Ishikawa (cell line): ENCODE measurements at regions not wholly inside any gene's neighbourhood (a gene's known extent, or its start where the extent isn't known, plus 50 kb on each side); places are given as distances from the start of the nearest gene placed in this dataset.

ENCODE experiments used
- CEBPB ChIP-seq: IDR thresholded peaks from 2 replicates; pipeline ENCODE4 v1.6.1; 2012
- CREB1 ChIP-seq: IDR thresholded peaks from 2 replicates; pipeline ENCODE4 v1.6.1; 2012; ENCODE audit warnings: low read depth
- EGR1 ChIP-seq: IDR thresholded peaks from 2 replicates; pipeline ENCODE4 v1.6.1; 2012
- EP300 ChIP-seq: IDR thresholded peaks from 2 replicates; pipeline ENCODE4 v1.6.1; 2012; ENCODE audit warnings: borderline replicate concordance
- FOXM1 ChIP-seq: IDR thresholded peaks from 2 replicates; pipeline ENCODE4 v1.6.1; 2012; ENCODE audit warnings: low read depth, borderline replicate concordance
- NFIC ChIP-seq: IDR thresholded peaks from 2 replicates; pipeline ENCODE4 v1.6.1; 2012
- RAD21 ChIP-seq: IDR thresholded peaks from 2 replicates; pipeline ENCODE4 v1.6.1; 2012; ENCODE audit warnings: low read depth
- TAF1 ChIP-seq: IDR thresholded peaks from 2 replicates; pipeline ENCODE4 v1.6.1; 2012; ENCODE audit warnings: low read depth, mild to moderate bottlenecking
- TCF12 ChIP-seq: IDR thresholded peaks from 2 replicates; pipeline ENCODE4 v1.6.1; 2012; ENCODE audit warnings: low read depth
- TEAD4 ChIP-seq: IDR thresholded peaks from 2 replicates; pipeline ENCODE4 v1.6.1; 2012
- YY1 ChIP-seq: IDR thresholded peaks from 2 replicates; pipeline ENCODE4 v1.6.1; 2012; ENCODE audit warnings: low read depth
- ZBTB7A ChIP-seq: IDR thresholded peaks from 2 replicates; pipeline ENCODE4 v1.6.1; 2012; ENCODE audit warnings: low read depth
- TF ChIP-seq, protein P1 (sequence below): IDR thresholded peaks from 2 replicates; pipeline ENCODE4 v1.6.1; 2012
- TF ChIP-seq, protein P2 (sequence below): IDR thresholded peaks from 2 replicates; pipeline ENCODE4 v1.6.1; 2012
- TF ChIP-seq, protein P3 (sequence below): IDR thresholded peaks from 2 replicates; pipeline ENCODE4 v1.6.1; 2012; ENCODE audit warnings: low read depth, mild to moderate bottlenecking

DNA sequence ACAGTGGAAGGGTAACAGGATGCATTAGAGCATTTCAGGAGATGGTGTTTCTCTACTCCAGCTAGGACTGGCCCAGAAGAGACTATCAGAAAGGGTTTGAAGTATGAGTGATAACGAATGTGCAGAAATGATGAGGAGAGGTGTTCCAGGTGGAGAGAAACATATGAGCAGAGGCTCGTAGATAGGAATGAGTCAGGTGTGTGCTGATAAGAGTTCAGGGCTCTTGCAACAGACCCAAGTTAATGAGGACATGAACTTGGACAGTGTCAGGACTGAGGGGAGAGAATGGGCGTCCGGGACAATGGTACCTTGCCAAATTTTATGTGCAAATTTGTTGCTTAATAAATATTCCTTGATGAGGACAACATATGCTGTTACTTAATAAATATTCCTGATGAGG lies 183.9 kb upstream of the NFIA start:
- TF ChIP-seq CEBPB (no peak), RAD21 (no peak), YY1 (no peak), ZBTB7A (no peak), CREB1 (no peak), EP300 (no peak), TCF12 (no peak), TAF1 (no peak)
- TF ChIP-seq, protein P1, sequence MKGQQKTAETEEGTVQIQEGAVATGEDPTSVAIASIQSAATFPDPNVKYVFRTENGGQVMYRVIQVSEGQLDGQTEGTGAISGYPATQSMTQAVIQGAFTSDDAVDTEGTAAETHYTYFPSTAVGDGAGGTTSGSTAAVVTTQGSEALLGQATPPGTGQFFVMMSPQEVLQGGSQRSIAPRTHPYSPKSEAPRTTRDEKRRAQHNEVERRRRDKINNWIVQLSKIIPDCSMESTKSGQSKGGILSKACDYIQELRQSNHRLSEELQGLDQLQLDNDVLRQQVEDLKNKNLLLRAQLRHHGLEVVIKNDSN = no peak

GRCh38 chr1:60896701-60897363 lies 185.5 kb upstream of the NFIA start:
- TF ChIP-seq CEBPB (no peak), EGR1 (no peak), TEAD4 (no peak), TAF1 (no peak)

DNA sequence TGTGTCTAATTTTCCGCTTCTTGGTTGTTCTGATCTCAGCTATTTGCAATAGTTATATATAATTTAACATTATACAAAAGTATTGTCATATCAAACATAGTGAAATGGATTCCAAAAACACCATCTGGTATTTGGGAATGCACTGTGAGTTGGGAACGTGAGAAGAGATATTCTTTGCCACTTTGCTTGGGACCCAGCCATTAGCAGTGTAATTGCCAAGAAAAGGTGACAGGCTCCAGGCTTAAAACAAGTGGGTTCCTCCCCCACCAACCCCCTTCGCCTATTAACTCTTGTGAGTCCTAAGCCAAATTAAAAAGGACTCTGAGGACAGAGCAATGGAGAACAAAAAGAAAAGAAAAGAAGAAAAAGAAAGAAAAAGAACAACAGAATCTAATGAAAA lies 186.7 kb upstream of the NFIA start:
- TF ChIP-seq CREB1 (no peak), NFIC (no peak), TEAD4 (no peak), FOXM1 (no peak), EP300 (no peak), YY1 (no peak), EGR1 (no peak), TAF1 (no peak), RAD21 (no peak), CEBPB (no peak), TCF12 (no peak), ZBTB7A (no peak)
- TF ChIP-seq, protein P2, sequence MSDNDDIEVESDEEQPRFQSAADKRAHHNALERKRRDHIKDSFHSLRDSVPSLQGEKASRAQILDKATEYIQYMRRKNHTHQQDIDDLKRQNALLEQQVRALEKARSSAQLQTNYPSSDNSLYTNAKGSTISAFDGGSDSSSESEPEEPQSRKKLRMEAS = no peak
- TF ChIP-seq, protein P1 = no peak
- TF ChIP-seq, protein P3, sequence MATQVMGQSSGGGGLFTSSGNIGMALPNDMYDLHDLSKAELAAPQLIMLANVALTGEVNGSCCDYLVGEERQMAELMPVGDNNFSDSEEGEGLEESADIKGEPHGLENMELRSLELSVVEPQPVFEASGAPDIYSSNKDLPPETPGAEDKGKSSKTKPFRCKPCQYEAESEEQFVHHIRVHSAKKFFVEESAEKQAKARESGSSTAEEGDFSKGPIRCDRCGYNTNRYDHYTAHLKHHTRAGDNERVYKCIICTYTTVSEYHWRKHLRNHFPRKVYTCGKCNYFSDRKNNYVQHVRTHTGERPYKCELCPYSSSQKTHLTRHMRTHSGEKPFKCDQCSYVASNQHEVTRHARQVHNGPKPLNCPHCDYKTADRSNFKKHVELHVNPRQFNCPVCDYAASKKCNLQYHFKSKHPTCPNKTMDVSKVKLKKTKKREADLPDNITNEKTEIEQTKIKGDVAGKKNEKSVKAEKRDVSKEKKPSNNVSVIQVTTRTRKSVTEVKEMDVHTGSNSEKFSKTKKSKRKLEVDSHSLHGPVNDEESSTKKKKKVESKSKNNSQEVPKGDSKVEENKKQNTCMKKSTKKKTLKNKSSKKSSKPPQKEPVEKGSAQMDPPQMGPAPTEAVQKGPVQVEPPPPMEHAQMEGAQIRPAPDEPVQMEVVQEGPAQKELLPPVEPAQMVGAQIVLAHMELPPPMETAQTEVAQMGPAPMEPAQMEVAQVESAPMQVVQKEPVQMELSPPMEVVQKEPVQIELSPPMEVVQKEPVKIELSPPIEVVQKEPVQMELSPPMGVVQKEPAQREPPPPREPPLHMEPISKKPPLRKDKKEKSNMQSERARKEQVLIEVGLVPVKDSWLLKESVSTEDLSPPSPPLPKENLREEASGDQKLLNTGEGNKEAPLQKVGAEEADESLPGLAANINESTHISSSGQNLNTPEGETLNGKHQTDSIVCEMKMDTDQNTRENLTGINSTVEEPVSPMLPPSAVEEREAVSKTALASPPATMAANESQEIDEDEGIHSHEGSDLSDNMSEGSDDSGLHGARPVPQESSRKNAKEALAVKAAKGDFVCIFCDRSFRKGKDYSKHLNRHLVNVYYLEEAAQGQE = no peak

GRCh38 chr1:60895252-60895651 lies 187.1 kb upstream of the NFIA start:
- TF ChIP-seq EP300 (no peak), EGR1 (no peak), TEAD4 (no peak)
- TF ChIP-seq, protein P3 = no peak
- TF ChIP-seq, protein P2 = no peak

- no peak for TF ChIP-seq RAD21
- no peak for TF ChIP-seq YY1
- no peak for TF ChIP-seq TCF12
- no peak for TF ChIP-seq ZBTB7A
Measured at GRCh38 chr1:60894741-60895140, 187.6 kb upstream of the NFIA start.

- TF ChIP-seq, protein P2 = no peak
- TF ChIP-seq FOXM1 (no peak), CEBPB (no peak), TEAD4 (no peak), TAF1 (no peak), EP300 (no peak), CREB1 (no peak), NFIC (no peak), YY1 (no peak), TCF12 (no peak), RAD21 (no peak)
- TF ChIP-seq, protein P3 = no peak
Measured at GRCh38 chr1:60894130-60894529, 188.2 kb upstream of the NFIA start.
